ENCODE measurements at regions not wholly inside any gene's neighbourhood (a gene's known extent, or its start where the extent isn't known, plus 50 kb on each side); places are given as distances from the start of the nearest gene placed in this dataset.
A peak's percentile ranks its signal among the peaks of the same experiment; 100 is the strongest.

GRCh38 chr6:5866547-5867051 is 140.1 kb downstream of the NRN1 start:
- H3K4me1 ChIP-seq: peaks cover 3% of the 10 kb centered on the region
- H3K36me3 ChIP-seq (ENCODE audit: control insufficient read depth, insufficient read depth, low read length): no peaks in the 10 kb centered on the region
- H3K9ac ChIP-seq: no peak overlapping the region
- peak overlapping the region; percentile 57 for H3K4me2 ChIP-seq (ENCODE audit: low read length)
- H3K27me3 ChIP-seq (ENCODE audit: control insufficient read depth, insufficient read depth, low read length): no peaks in the 10 kb centered on the region
- no peak overlapping the region for H3K27ac ChIP-seq
- TF ChIP-seq CTCF (IDR thresholded peaks at IDR 0.05): no peak
- H2AFZ ChIP-seq: peak overlapping the region; percentile 76
- no peaks in the 10 kb centered on the region for H3K79me2 ChIP-seq
- H3K4me3 ChIP-seq (ENCODE audit: low read depth, low read length): peak overlapping the region; percentile 48
- peaks cover 3% of the 10 kb centered on the region for H3K9me3 ChIP-seq (ENCODE audit: control insufficient read depth, low read length)

DNA sequence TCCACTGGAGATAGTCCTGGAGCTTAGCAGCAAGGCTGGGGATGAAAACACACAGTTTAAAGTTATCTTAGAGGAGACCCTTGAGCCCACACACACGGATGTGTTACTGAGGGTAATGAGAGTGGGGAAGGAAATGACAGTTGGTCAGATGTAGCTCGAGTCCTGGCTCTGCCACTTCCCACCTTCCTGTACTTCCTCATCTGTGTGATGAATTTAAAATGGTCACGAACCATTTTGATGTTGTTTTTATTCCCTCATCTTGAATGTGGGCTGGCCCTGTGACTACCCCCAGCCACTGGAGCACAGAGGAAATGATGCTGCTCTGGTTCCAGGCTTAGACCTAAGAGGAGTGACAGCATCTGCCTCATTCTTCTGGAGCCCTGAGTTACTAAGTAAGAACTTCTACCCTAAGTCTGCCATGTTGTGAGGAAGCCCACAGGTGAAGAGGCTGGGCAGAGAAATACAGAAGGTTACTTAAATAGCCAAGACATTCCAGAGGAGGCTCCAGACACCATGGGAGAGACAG is 141.2 kb downstream of the NRN1 start:
- H3K36me3 ChIP-seq (ENCODE audit: control insufficient read depth, insufficient read depth, low read length): no peaks in the 10 kb centered on the region
- H3K9me3 ChIP-seq (ENCODE audit: control insufficient read depth, low read length): peaks cover 2% of the 10 kb centered on the region
- H3K79me2 ChIP-seq: no peaks in the 10 kb centered on the region
- peaks cover 3% of the 10 kb centered on the region for H3K4me1 ChIP-seq
- no peak overlapping the region for H2AFZ ChIP-seq
- H3K4me3 ChIP-seq (ENCODE audit: low read depth, low read length): no peak overlapping the region
- no peak overlapping the region for H3K9ac ChIP-seq
- H3K27me3 ChIP-seq (ENCODE audit: control insufficient read depth, insufficient read depth, low read length): no peaks in the 10 kb centered on the region
- no peak overlapping the region for H3K4me2 ChIP-seq (ENCODE audit: low read length)
- H3K27ac ChIP-seq: no peak overlapping the region
- TF ChIP-seq CTCF (IDR thresholded peaks at IDR 0.05): no peak

DNA sequence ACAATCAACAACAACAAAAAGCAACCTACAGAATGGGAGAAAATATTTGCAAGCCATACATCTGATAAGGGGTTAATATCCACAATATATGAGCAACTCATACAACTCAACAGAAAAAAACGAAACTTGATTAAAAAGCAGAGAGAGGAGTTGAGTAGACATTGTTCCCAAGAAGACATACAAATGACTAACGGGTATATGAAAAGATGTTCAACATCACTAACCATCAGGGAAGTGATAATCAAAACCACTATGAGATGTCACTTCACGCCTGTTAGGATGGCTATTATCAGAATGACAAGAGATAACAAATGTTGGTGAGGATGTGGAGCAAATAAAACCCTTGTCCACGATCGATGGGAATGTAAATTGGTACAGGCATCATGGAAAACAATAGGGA is 145.9 kb downstream of the NRN1 start:
- no peaks in the 10 kb centered on the region for H3K4me1 ChIP-seq
- H3K9me3 ChIP-seq (ENCODE audit: control insufficient read depth, low read length): no peaks in the 10 kb centered on the region
- no peak for TF ChIP-seq CTCF (IDR thresholded peaks at IDR 0.05)
- no peak overlapping the region for H3K4me3 ChIP-seq (ENCODE audit: low read depth, low read length)
- H3K9ac ChIP-seq: no peak overlapping the region
- H3K79me2 ChIP-seq: no peaks in the 10 kb centered on the region
- no peak overlapping the region for H3K27ac ChIP-seq
- H2AFZ ChIP-seq: no peak overlapping the region
- no peaks in the 10 kb centered on the region for H3K36me3 ChIP-seq (ENCODE audit: control insufficient read depth, insufficient read depth, low read length)
- H3K27me3 ChIP-seq (ENCODE audit: control insufficient read depth, insufficient read depth, low read length): no peaks in the 10 kb centered on the region
- H3K4me2 ChIP-seq (ENCODE audit: low read length): no peak overlapping the region

DNA sequence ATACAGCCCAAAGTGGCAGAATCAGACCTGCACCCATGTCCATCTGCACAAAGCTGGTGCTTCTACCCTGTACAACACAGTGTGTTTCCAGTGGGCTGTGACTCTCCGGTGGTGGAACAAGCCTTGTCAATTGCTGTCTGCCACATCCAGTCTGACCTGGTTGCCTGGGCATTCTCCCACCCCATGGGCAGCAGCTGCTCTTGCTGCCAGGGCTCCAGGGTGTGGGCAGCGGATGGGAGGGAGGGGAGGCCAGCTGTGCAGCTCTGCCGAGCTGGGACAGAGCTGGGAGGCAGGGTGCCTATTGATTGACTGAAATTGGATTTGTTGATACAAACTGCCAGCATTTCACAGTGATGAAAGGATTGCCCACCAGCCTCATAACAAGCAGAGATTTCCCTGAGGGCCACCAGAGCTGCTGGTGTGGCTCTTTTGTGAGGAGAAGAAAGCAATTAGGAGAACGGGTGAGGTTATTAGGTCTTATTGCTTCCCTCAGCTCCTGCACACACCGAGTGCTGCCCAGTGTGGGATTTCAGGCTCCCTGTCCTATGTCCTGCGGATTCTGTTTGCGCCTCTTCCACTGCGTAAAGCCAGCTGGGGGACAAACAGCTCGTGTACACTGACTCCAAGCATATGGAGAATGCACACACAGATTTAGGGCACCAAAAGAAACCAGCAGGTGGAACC is 150.8 kb downstream of the NRN1 start:
- TF ChIP-seq CTCF (IDR thresholded peaks at IDR 0.05): no peak

DNA sequence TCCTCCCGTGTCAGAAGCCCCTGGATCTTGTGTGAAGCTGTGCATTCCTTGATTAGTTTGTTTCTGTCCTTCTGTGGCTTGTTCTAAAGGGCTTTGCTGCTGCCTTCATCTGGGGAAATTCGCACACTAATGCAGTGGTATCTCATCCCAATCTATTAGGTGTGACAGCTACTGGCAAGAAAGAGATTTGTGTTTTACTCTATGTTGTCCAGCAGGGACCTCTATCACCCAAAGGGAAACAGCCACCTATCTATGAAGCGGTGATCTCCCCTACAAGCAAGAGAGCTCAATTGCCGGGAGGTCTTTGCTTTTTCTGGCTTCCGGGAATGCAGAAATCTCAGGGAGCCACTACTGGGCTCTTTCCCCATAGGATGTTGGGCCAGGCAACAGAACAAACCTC is 151.8 kb downstream of the NRN1 start:
- no peak for TF ChIP-seq CTCF (IDR thresholded peaks at IDR 0.05)
- H3K27me3 ChIP-seq (ENCODE audit: control insufficient read depth, insufficient read depth, low read length): no peaks in the 10 kb centered on the region

More for the DNA sequence above, 150.8 kb downstream of the NRN1 start:
- no peaks in the 10 kb centered on the region for H3K9me3 ChIP-seq (ENCODE audit: control insufficient read depth, low read length)
- no peaks in the 10 kb centered on the region for H3K36me3 ChIP-seq (ENCODE audit: control insufficient read depth, insufficient read depth, low read length)
- H3K9ac ChIP-seq: no peak overlapping the region
- no peaks in the 10 kb centered on the region for H3K27me3 ChIP-seq (ENCODE audit: control insufficient read depth, insufficient read depth, low read length)
- no peak overlapping the region for H3K27ac ChIP-seq
- no peaks in the 10 kb centered on the region for H3K79me2 ChIP-seq
- no peak overlapping the region for H3K4me2 ChIP-seq (ENCODE audit: low read length)
- H3K4me1 ChIP-seq: no peaks in the 10 kb centered on the region
- H2AFZ ChIP-seq: no peak overlapping the region
- H3K4me3 ChIP-seq (ENCODE audit: low read depth, low read length): no peak overlapping the region

More for the DNA sequence above, 151.8 kb downstream of the NRN1 start:
- no peak overlapping the region for H3K4me2 ChIP-seq (ENCODE audit: low read length)
- no peaks in the 10 kb centered on the region for H3K36me3 ChIP-seq (ENCODE audit: control insufficient read depth, insufficient read depth, low read length)
- no peaks in the 10 kb centered on the region for H3K79me2 ChIP-seq
- no peak overlapping the region for H3K27ac ChIP-seq
- H2AFZ ChIP-seq: no peak overlapping the region
- H3K4me1 ChIP-seq: no peaks in the 10 kb centered on the region
- no peak overlapping the region for H3K4me3 ChIP-seq (ENCODE audit: low read depth, low read length)
- no peaks in the 10 kb centered on the region for H3K9me3 ChIP-seq (ENCODE audit: control insufficient read depth, low read length)
- H3K9ac ChIP-seq: no peak overlapping the region
